ENCODE measurements at regions not wholly inside any gene's neighbourhood (a gene's known extent, or its start where the extent isn't known, plus 50 kb on each side); places are given as distances from the start of the nearest gene placed in this dataset.
A peak's percentile ranks its signal among the peaks of the same experiment; 100 is the strongest.

- DNase-seq (ENCODE audit: low read depth): no peak
- TF ChIP-seq CTCF (IDR thresholded peaks at IDR 0.05; ENCODE audit: insufficient read depth, low read depth, low read length, missing control alignments): no peak
- no peak overlapping the region for H3K4me3 ChIP-seq (ENCODE audit: low read depth, low read length)
Observed at GRCh38 chr15:85860394-85861161, 65.9 kb upstream of the KLHL25 start.

GRCh38 chr15:85865070-85865684 is 70.5 kb upstream of the KLHL25 start:
- no peak overlapping the region for H3K4me3 ChIP-seq (ENCODE audit: low read depth, low read length)
- DNase-seq (ENCODE audit: low read depth): peak; percentile 37
- peak; percentile 56 for TF ChIP-seq CTCF (IDR thresholded peaks at IDR 0.05; ENCODE audit: insufficient read depth, low read depth, low read length, missing control alignments)

- no peak for DNase-seq (ENCODE audit: low read depth)
- TF ChIP-seq CTCF (IDR thresholded peaks at IDR 0.05; ENCODE audit: insufficient read depth, low read depth, low read length, missing control alignments): no peak
- no peak overlapping the region for H3K4me3 ChIP-seq (ENCODE audit: low read depth, low read length)
Observed at GRCh38 chr15:85867250-85867649, 72.5 kb upstream of the KLHL25 start.

- H3K4me3 ChIP-seq (ENCODE audit: low read depth, low read length): no peak overlapping the region
- no peak for TF ChIP-seq CTCF (IDR thresholded peaks at IDR 0.05; ENCODE audit: insufficient read depth, low read depth, low read length, missing control alignments)
- DNase-seq (ENCODE audit: low read depth): peak; percentile 14
Observed at GRCh38 chr15:85869124-85869523, 74.4 kb upstream of the KLHL25 start.

GRCh38 chr15:85870216-85871014 is 75.7 kb upstream of the KLHL25 start:
- DNase-seq (ENCODE audit: low read depth): no peak
- no peak for TF ChIP-seq CTCF (IDR thresholded peaks at IDR 0.05; ENCODE audit: insufficient read depth, low read depth, low read length, missing control alignments)
- H3K4me3 ChIP-seq (ENCODE audit: low read depth, low read length): no peak overlapping the region

GRCh38 chr15:85871545-85871944 is 76.8 kb upstream of the KLHL25 start:
- no peak overlapping the region for H3K4me3 ChIP-seq (ENCODE audit: low read depth, low read length)
- peak; percentile 31 for DNase-seq (ENCODE audit: low read depth)
- TF ChIP-seq CTCF (IDR thresholded peaks at IDR 0.05; ENCODE audit: insufficient read depth, low read depth, low read length, missing control alignments): no peak
